Calu3 (cell line): ENCODE measurements at regions not wholly inside any gene's neighbourhood (a gene's known extent, or its start where the extent isn't known, plus 50 kb on each side); places are given as distances from the start of the nearest gene placed in this dataset.

ENCODE experiments used
- BruUV-seq: library from RNA; stranded (reverse); fragments of 400-500 nt; replicated peaks from 2 replicates; lab custom pipeline; 2021; lab: Mats Ljungman, UMichigan
- CTCF ChIA-PET: fragments of 300-600 bp; sonication (Branson Sonifier 250); formaldehyde crosslinking; loops from one replicate; lab custom pipeline; 2022; ENCODE audit warnings: antibody characterized with exemption; lab: Charles Lee
- DNase-seq: peaks from one replicate; pipeline ENCODE4 v3.0.0; 2022
- H3K27ac Mint-ChIP-seq: one replicate; pipeline ENCODE4 v1.8.0; 2022; ENCODE audit warnings: mixed read lengths; ENCODE audit not compliant: unreplicated experiment
- H3K27me3 Mint-ChIP-seq: one replicate; pipeline ENCODE4 v1.8.0; 2022; ENCODE audit warnings: mixed read lengths; ENCODE audit not compliant: unreplicated experiment
- H3K36me3 Mint-ChIP-seq: one replicate; pipeline ENCODE4 v1.8.0; 2022; ENCODE audit warnings: mild to moderate bottlenecking, moderate library complexity, mixed read lengths; ENCODE audit not compliant: insufficient read depth, unreplicated experiment
- H3K4me1 Mint-ChIP-seq: one replicate; pipeline ENCODE4 v1.8.0; 2022; ENCODE audit warnings: mild to moderate bottlenecking, low read depth, mixed read lengths; ENCODE audit not compliant: unreplicated experiment
- H3K4me3 Mint-ChIP-seq: one replicate; pipeline ENCODE4 v1.8.0; 2022; ENCODE audit warnings: mild to moderate bottlenecking, low read depth, moderate library complexity, mixed read lengths; ENCODE audit not compliant: unreplicated experiment
- H3K9me3 Mint-ChIP-seq: one replicate; pipeline ENCODE4 v1.8.0; 2022; ENCODE audit warnings: low read depth, mixed read lengths; ENCODE audit not compliant: unreplicated experiment
- intact Hi-C: fragments of 100-400 bp; cut with micrococcal nuclease; formaldehyde crosslinking; loops from one replicate; pipeline ENCODE4 v1.10.0; 2022; ENCODE audit not compliant: unreplicated experiment
- TF ChIP-seq, protein P1 (sequence below): fragments of 200-600 bp; IDR thresholded peaks from one replicate; pipeline ENCODE4 v1.8.0; 2022; ENCODE audit warnings: antibody characterized with exemption; ENCODE audit not compliant: unreplicated experiment

DNA sequence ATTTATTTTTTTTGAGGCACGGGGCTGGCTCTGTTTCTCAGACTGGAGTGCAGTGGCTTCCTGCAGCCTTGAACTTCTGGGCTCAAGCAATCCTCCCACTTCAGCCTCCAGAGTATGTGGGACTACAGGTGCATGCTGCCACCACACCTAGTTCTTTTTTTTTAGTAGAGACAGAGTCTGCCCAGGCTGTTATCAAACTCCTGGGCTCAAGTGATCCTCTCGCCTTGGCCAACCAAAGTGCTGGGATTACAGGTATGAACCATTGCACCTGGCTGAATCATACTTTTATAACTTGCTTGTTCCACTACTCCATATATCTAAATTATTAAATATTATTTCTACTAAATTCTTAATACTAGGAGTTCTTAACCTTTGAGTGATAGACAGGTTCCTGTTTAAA lies 111.6 kb downstream of the BTG1 start:
- intact Hi-C loops = no loop called here
- no TSS peak for BruUV-seq
- Mint-ChIP-seq H3K9me3 (peaks cover 6% of the 10 kb centered on the region), H3K4me1 (peaks cover 23% of the 10 kb centered on the region), H3K4me3 (no peak overlapping the region), H3K27ac (no peak overlapping the region), H3K36me3 (no peaks in the 10 kb centered on the region), H3K27me3 (no peaks in the 10 kb centered on the region)
- TF ChIP-seq, protein P1, sequence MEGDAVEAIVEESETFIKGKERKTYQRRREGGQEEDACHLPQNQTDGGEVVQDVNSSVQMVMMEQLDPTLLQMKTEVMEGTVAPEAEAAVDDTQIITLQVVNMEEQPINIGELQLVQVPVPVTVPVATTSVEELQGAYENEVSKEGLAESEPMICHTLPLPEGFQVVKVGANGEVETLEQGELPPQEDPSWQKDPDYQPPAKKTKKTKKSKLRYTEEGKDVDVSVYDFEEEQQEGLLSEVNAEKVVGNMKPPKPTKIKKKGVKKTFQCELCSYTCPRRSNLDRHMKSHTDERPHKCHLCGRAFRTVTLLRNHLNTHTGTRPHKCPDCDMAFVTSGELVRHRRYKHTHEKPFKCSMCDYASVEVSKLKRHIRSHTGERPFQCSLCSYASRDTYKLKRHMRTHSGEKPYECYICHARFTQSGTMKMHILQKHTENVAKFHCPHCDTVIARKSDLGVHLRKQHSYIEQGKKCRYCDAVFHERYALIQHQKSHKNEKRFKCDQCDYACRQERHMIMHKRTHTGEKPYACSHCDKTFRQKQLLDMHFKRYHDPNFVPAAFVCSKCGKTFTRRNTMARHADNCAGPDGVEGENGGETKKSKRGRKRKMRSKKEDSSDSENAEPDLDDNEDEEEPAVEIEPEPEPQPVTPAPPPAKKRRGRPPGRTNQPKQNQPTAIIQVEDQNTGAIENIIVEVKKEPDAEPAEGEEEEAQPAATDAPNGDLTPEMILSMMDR = no peak
- CTCF ChIA-PET = interaction anchor here (0.8 kb wide), 1 partner anchor 30 kb away, joined by 3 read pairs; no protein-coding TSS in a partner anchor
- DNase-seq = no peak

DNA sequence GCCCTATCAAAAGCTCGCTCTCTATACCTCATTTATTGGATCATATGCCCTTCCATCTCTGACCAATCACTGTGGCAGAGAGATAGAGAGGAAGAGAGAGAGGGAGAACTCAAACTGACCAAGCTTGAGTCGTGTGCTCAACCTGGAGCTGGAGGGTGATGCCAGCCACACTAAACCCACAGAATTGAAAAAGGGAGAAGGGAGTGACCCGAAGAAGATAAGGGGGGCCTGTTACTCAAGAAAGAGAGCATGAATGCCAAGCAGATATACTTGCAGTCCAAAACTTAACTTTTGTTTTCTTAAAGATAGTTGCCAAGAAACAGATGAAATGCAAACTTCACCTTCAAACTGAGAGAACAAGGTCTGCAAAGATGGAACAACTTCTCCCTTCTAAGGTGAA lies 112.7 kb downstream of the BTG1 start:
- no peak overlapping the region for H3K27ac Mint-ChIP-seq
- CTCF ChIA-PET = no interaction called here
- TF ChIP-seq, protein P1 = no peak
- H3K4me3 Mint-ChIP-seq = no peak overlapping the region
- peaks cover 6% of the 10 kb centered on the region for H3K9me3 Mint-ChIP-seq
- no peak for DNase-seq
- intact Hi-C loops = no loop called here
- H3K4me1 Mint-ChIP-seq = peaks cover 34% of the 10 kb centered on the region
- no peaks in the 10 kb centered on the region for H3K36me3 Mint-ChIP-seq
- BruUV-seq = no TSS peak
- no peaks in the 10 kb centered on the region for H3K27me3 Mint-ChIP-seq

DNA sequence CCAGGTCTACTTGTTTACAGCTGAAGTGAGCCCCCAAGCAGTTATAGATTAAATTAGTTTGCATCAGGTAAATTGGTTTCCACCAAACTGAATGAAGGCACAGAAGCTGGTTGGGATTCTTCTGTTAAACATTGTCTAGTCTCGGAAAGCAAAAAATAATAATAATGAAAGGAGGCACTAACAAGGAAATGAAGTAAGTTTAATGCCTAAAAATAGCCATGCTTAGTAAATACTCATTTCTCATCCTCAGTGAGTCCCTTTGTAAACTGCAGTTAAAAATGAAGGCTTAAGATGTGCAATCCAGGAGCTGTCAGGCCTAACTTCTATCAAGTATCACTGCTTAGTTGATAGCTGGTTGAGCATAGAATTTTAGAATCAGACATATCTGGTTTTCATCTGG lies 113.5 kb downstream of the BTG1 start:
- intact Hi-C loops = no loop called here
- CTCF ChIA-PET = no interaction called here
- H3K9me3 Mint-ChIP-seq = peaks cover 6% of the 10 kb centered on the region

DNA sequence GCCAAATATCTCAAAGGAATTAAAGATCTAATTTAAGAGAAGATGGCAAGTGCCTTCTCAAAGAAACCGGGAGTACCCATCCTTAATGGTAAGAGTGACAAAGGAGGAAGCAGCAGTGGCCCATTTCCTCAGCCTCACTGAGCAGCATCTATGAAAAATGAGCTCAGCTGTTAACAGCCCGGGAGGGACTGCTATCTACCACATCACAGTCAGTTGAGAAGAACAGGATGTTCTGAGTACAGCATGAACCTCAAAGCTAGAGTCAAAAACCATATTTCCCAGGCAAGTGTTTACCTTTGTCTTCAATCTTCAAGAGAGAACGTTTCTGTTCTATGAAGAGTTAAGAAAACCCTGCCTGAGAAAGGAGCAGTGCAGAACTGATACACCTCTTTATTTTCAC lies 115.0 kb downstream of the BTG1 start:
- TF ChIP-seq, protein P1 = no peak
- BruUV-seq = no TSS peak
- H3K4me3 Mint-ChIP-seq = no peak overlapping the region
- CTCF ChIA-PET = no interaction called here
- DNase-seq = no peak
- intact Hi-C loops = no loop called here
- H3K9me3 Mint-ChIP-seq = peaks cover 6% of the 10 kb centered on the region
- no peaks in the 10 kb centered on the region for H3K36me3 Mint-ChIP-seq
- no peaks in the 10 kb centered on the region for H3K27me3 Mint-ChIP-seq
- no peak overlapping the region for H3K27ac Mint-ChIP-seq
- peaks cover 25% of the 10 kb centered on the region for H3K4me1 Mint-ChIP-seq

More for the DNA sequence above, 113.5 kb downstream of the BTG1 start:
- BruUV-seq = no TSS peak
- TF ChIP-seq, protein P1 = no peak
- peaks cover 31% of the 10 kb centered on the region for H3K4me1 Mint-ChIP-seq
- H3K27ac Mint-ChIP-seq = no peak overlapping the region
- no peaks in the 10 kb centered on the region for H3K36me3 Mint-ChIP-seq
- H3K27me3 Mint-ChIP-seq = no peaks in the 10 kb centered on the region
- no peak overlapping the region for H3K4me3 Mint-ChIP-seq
- DNase-seq = no peak
